GM23338 (cell line): ENCODE measurements at regions not wholly inside any gene's neighbourhood (a gene's known extent, or its start where the extent isn't known, plus 50 kb on each side); places are given as distances from the start of the nearest gene placed in this dataset.

Experiments
- ATAC-seq: fragments of 200-7000 bp; cut with Tn5 transposase; 3 replicates; pipeline ENCODE4 v1.9.1; 2020
- DNase-seq: peaks from one replicate; pipeline ENCODE4 v3.0.0-alpha.2; 2015; ENCODE audit warnings: low spot score
- H2AFZ ChIP-seq: fragments of 200-600 bp; sonication (generic); 2 replicates; pipeline ENCODE4 v1.8.0; 2016; ENCODE audit warnings: antibody characterized with exemption, mild to moderate bottlenecking, moderate library complexity
- H3F3A ChIP-seq: fragments of 200-600 bp; sonication (generic); replicated peaks from 2 replicates; pipeline ENCODE4 v1.8.0; 2017; ENCODE audit warnings: antibody characterized with exemption, mixed run types, low read depth
- H3K27ac ChIP-seq: fragments of 200-600 bp; sonication (generic); 2 replicates; pipeline ENCODE4 v1.6.1; 2016; ENCODE audit warnings: low read depth
- H3K27me3 ChIP-seq: fragments of 200-600 bp; sonication (generic); 2 replicates; pipeline ENCODE4 v1.8.0; 2016; ENCODE audit warnings: mild to moderate bottlenecking, mixed run types, moderate library complexity; ENCODE audit not compliant: insufficient read depth
- H3K36me3 ChIP-seq: fragments of 200-600 bp; sonication (generic); 2 replicates; pipeline ENCODE4 v1.8.0; 2016; ENCODE audit warnings: mild to moderate bottlenecking; ENCODE audit not compliant: insufficient read depth
- H3K4me1 ChIP-seq: fragments of 200-600 bp; sonication (generic); 2 replicates; pipeline ENCODE4 v1.8.0; 2016; ENCODE audit warnings: mild to moderate bottlenecking, moderate library complexity; ENCODE audit not compliant: insufficient read depth
- H3K4me2 ChIP-seq: fragments of 200-600 bp; sonication (generic); 2 replicates; pipeline ENCODE4 v1.7.1; 2017; ENCODE audit warnings: mixed run types
- H3K4me3 ChIP-seq: fragments of 200-600 bp; sonication (generic); 2 replicates; pipeline ENCODE4 v1.6.1; 2016; ENCODE audit warnings: mixed run types
- H3K79me2 ChIP-seq: fragments of 200-600 bp; sonication (generic); replicated peaks from 2 replicates; pipeline ENCODE4 v1.8.0; 2017; ENCODE audit warnings: mild to moderate bottlenecking; ENCODE audit not compliant: insufficient read depth
- H3K9me2 ChIP-seq: fragments of 200-600 bp; sonication (generic); 2 replicates; pipeline ENCODE4 v1.8.0; 2017; ENCODE audit not compliant: insufficient read depth
- H4K20me1 ChIP-seq: fragments of 200-600 bp; sonication (generic); replicated peaks from 2 replicates; pipeline ENCODE4 v1.8.0; 2017; ENCODE audit warnings: mild to moderate bottlenecking; ENCODE audit not compliant: insufficient read depth
- H3K27ac Mint-ChIP-seq: 2 replicates; pipeline ENCODE4 v1.8.0; 2020; ENCODE audit warnings: inconsistent platforms, mild to moderate bottlenecking, moderate library complexity, mixed read lengths
- H3K27me3 Mint-ChIP-seq: 3 replicates; pipeline ENCODE4 v1.8.0; 2022; ENCODE audit warnings: low read depth, mild to moderate bottlenecking, moderate library complexity, mixed read lengths, inconsistent platforms; ENCODE audit not compliant: insufficient read depth, poor library complexity
- H3K36me3 Mint-ChIP-seq: 3 replicates; pipeline ENCODE4 v1.8.0; 2021; ENCODE audit warnings: low read depth, mild to moderate bottlenecking, inconsistent platforms, moderate library complexity, mixed read lengths
- H3K4me1 Mint-ChIP-seq: 3 replicates; pipeline ENCODE4 v1.8.0; 2020; ENCODE audit warnings: mild to moderate bottlenecking, inconsistent platforms, mixed read lengths
- H3K4me3 Mint-ChIP-seq: 3 replicates; pipeline ENCODE4 v1.8.0; 2021; ENCODE audit warnings: moderate library complexity, mild to moderate bottlenecking, inconsistent platforms, mixed read lengths
- H3K9me3 Mint-ChIP-seq: 3 replicates; pipeline ENCODE4 v1.8.0; 2020; ENCODE audit warnings: moderate library complexity, mild to moderate bottlenecking, inconsistent platforms, mixed read lengths
- CREB1 ChIP-seq: fragments of 250-450 bp; sonication (Bioruptor Pico); IDR thresholded peaks from 2 replicates; pipeline ENCODE4 v1.5.0; 2020; ENCODE audit warnings: low read depth, mild to moderate bottlenecking, moderate library complexity
- CTCF ChIP-seq, 2 experiments: fragments of 200-600 bp in 1 of 2; sonication (generic) in 1 of 2; conservative IDR thresholded peaks; 2 replicates each; pipeline versions ENCODE4 v1.5.1 to v1.6.1; 2016 to 2017; ENCODE audit warnings: antibody characterized with exemption in 2 of 2, low read depth in 2 of 2, mild to moderate bottlenecking in 2 of 2, moderate library complexity in 1 of 2
- EZH2 ChIP-seq: fragments of 200-600 bp; sonication (generic); IDR thresholded peaks from one replicate; pipeline ENCODE4 v1.8.0; 2017; ENCODE audit warnings: antibody characterized with exemption, mild to moderate bottlenecking, low read depth; ENCODE audit not compliant: unreplicated experiment
- EZH2phosphoT487 ChIP-seq: fragments of 200-600 bp; sonication (generic); IDR thresholded peaks from one replicate; pipeline ENCODE4 v1.8.1; 2018; ENCODE audit warnings: antibody characterized with exemption; ENCODE audit not compliant: unreplicated experiment
- NANOG ChIP-seq: IDR thresholded peaks from 2 replicates; pipeline ENCODE4 v1.6.1; 2016; ENCODE audit warnings: antibody characterized with exemption, borderline replicate concordance
- POLR2AphosphoS5 ChIP-seq: IDR thresholded peaks from 2 replicates; pipeline ENCODE4 v1.6.1; 2016; ENCODE audit warnings: antibody characterized with exemption, low read depth
- REST ChIP-seq: IDR thresholded peaks from one replicate; pipeline ENCODE4 v1.6.1; 2018; ENCODE audit warnings: antibody characterized with exemption; ENCODE audit not compliant: unreplicated experiment
- ZNF331 ChIP-seq: fragments of 250-450 bp; sonication (Bioruptor Pico); IDR thresholded peaks from 2 replicates; pipeline ENCODE4 v1.5.0; 2020; ENCODE audit warnings: low read depth, mild to moderate bottlenecking, moderate library complexity
- TF ChIP-seq, protein P1 (sequence below): IDR thresholded peaks from 2 replicates; pipeline ENCODE4 v1.6.1; 2016; ENCODE audit warnings: antibody characterized with exemption
- TF ChIP-seq, protein P2 (sequence below): fragments of 250-450 bp; sonication (Bioruptor Pico); IDR thresholded peaks from 2 replicates; pipeline ENCODE4 v1.5.0; 2020; ENCODE audit warnings: mild to moderate bottlenecking, moderate library complexity

- no peak for TF ChIP-seq EZH2phosphoT487
- no peak for TF ChIP-seq ZNF331 (CRISPR knock-in tag)
- TF ChIP-seq, protein P1, sequence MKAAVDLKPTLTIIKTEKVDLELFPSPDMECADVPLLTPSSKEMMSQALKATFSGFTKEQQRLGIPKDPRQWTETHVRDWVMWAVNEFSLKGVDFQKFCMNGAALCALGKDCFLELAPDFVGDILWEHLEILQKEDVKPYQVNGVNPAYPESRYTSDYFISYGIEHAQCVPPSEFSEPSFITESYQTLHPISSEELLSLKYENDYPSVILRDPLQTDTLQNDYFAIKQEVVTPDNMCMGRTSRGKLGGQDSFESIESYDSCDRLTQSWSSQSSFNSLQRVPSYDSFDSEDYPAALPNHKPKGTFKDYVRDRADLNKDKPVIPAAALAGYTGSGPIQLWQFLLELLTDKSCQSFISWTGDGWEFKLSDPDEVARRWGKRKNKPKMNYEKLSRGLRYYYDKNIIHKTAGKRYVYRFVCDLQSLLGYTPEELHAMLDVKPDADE = no peak
Measured at GRCh38 chr4:145341381-145341780, 140.3 kb upstream of the SMAD1 start (continued).

GRCh38 chr4:145340071-145340675 lies 141.5 kb upstream of the SMAD1 start:
- no peak overlapping the region for H3K4me3 ChIP-seq
- H3K4me2 ChIP-seq = no peak overlapping the region
- H3K36me3 ChIP-seq = no peaks in the 10 kb centered on the region
- no peaks in the 10 kb centered on the region for H4K20me1 ChIP-seq
- no peak for TF ChIP-seq EZH2phosphoT487
- TF ChIP-seq, protein P1 = no peak
- no peak for TF ChIP-seq ZNF331 (CRISPR knock-in tag)
- no peak for TF ChIP-seq EZH2
- TF ChIP-seq, protein P2, sequence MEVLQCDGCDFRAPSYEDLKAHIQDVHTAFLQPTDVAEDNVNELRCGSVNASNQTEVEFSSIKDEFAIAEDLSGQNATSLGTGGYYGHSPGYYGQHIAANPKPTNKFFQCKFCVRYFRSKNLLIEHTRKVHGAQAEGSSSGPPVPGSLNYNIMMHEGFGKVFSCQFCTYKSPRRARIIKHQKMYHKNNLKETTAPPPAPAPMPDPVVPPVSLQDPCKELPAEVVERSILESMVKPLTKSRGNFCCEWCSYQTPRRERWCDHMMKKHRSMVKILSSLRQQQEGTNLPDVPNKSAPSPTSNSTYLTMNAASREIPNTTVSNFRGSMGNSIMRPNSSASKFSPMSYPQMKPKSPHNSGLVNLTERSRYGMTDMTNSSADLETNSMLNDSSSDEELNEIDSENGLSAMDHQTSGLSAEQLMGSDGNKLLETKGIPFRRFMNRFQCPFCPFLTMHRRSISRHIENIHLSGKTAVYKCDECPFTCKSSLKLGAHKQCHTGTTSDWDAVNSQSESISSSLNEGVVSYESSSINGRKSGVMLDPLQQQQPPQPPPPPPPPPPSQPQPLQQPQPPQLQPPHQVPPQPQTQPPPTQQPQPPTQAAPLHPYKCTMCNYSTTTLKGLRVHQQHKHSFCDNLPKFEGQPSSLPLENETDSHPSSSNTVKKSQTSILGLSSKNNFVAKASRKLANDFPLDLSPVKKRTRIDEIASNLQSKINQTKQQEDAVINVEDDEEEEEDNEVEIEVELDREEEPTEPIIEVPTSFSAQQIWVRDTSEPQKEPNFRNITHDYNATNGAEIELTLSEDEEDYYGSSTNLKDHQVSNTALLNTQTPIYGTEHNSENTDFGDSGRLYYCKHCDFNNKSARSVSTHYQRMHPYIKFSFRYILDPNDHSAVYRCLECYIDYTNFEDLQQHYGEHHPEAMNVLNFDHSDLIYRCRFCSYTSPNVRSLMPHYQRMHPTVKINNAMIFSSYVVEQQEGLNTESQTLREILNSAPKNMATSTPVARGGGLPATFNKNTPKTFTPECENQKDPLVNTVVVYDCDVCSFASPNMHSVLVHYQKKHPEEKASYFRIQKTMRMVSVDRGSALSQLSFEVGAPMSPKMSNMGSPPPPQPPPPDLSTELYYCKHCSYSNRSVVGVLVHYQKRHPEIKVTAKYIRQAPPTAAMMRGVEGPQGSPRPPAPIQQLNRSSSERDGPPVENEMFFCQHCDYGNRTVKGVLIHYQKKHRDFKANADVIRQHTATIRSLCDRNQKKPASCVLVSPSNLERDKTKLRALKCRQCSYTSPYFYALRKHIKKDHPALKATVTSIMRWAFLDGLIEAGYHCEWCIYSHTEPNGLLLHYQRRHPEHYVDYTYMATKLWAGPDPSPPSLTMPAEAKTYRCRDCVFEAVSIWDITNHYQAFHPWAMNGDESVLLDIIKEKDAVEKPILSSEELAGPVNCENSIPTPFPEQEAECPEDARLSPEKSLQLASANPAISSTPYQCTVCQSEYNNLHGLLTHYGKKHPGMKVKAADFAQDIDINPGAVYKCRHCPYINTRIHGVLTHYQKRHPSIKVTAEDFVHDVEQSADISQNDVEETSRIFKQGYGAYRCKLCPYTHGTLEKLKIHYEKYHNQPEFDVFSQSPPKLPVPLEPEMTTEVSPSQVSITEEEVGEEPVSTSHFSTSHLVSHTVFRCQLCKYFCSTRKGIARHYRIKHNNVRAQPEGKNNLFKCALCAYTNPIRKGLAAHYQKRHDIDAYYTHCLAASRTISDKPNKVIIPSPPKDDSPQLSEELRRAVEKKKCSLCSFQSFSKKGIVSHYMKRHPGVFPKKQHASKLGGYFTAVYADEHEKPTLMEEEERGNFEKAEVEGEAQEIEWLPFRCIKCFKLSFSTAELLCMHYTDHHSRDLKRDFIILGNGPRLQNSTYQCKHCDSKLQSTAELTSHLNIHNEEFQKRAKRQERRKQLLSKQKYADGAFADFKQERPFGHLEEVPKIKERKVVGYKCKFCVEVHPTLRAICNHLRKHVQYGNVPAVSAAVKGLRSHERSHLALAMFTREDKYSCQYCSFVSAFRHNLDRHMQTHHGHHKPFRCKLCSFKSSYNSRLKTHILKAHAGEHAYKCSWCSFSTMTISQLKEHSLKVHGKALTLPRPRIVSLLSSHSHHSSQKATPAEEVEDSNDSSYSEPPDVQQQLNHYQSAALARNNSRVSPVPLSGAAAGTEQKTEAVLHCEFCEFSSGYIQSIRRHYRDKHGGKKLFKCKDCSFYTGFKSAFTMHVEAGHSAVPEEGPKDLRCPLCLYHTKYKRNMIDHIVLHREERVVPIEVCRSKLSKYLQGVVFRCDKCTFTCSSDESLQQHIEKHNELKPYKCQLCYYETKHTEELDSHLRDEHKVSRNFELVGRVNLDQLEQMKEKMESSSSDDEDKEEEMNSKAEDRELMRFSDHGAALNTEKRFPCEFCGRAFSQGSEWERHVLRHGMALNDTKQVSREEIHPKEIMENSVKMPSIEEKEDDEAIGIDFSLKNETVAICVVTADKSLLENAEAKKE (CRISPR knock-in tag) = no peak
- no peak for TF ChIP-seq NANOG
- no peak for TF ChIP-seq CREB1 (CRISPR knock-in tag)
- no peak for TF ChIP-seq CTCF (conservative IDR thresholded peaks at IDR 0.05; ENCODE audit: low read depth in 2 of 2)
- no peak for TF ChIP-seq REST
- TF ChIP-seq POLR2AphosphoS5 = no peak
- Mint-ChIP-seq H3K9me3 (no peaks in the 10 kb centered on the region; the same call in 2 of the 3 replicates), H3K4me3 (no peak overlapping the region), H3K36me3 (no peaks in the 10 kb centered on the region), H3K27ac (no peak overlapping the region), H3K4me1 (peaks cover 6% of the 10 kb centered on the region), H3K27me3 (no peaks in the 10 kb centered on the region)
- ATAC-seq = peak; percentile 70
- no peaks in the 10 kb centered on the region for H3F3A ChIP-seq
- peaks cover 2% of the 10 kb centered on the region for H3K9me2 ChIP-seq
- peak; percentile 56 for DNase-seq
- no peak overlapping the region for H3K27ac ChIP-seq
- H2AFZ ChIP-seq = peak overlapping the region; percentile 82
- no peaks in the 10 kb centered on the region for H3K27me3 ChIP-seq
- H3K4me1 ChIP-seq = peaks cover 6% of the 10 kb centered on the region; the same call in 1 of the 2 replicates
- no peaks in the 10 kb centered on the region for H3K79me2 ChIP-seq
